Breast epithelium (tissue), 4 donors: ENCODE measurements at regions not wholly inside any gene's neighbourhood (a gene's known extent, or its start where the extent isn't known, plus 50 kb on each side); places are given as distances from the start of the nearest gene placed in this dataset.

Experiments
- DNase-seq, 2 donors: peaks; one replicate each; pipeline ENCODE4 v3.0.0-alpha.2; 2019; ENCODE audit warnings: low spot score in 2 of 2
- H3K27ac ChIP-seq, 2 donors: fragments of 200-600 bp; sonication (generic) in 1 of 2; one replicate each; pipeline ENCODE4 v1.5.1; 2016 to 2019; ENCODE audit warnings: mild to moderate bottlenecking in 1 of 2
- H3K27me3 ChIP-seq, 2 donors: fragments of 200-600 bp; sonication (generic) in 1 of 2; one replicate each; pipeline versions ENCODE4 v1.5.1 to v1.6.0; 2017 to 2019; ENCODE audit warnings: control low read depth in 1 of 2, mild to moderate bottlenecking in 1 of 2
- H3K36me3 ChIP-seq: fragments of 200-600 bp; one replicate; pipeline ENCODE4 v1.5.1; 2019
- H3K4me1 ChIP-seq, 2 donors: fragments of 200-600 bp; sonication (generic); one replicate each; pipeline ENCODE4 v1.5.1; 2016 to 2019; ENCODE audit warnings: control low read depth in 1 of 2
- H3K4me3 ChIP-seq, 3 donors: fragments of 200-600 bp; sonication (generic); 1 replicate in 2 of 3; 2 replicates in 1 of 3; pipeline ENCODE4 v1.5.1; 2016 to 2019; ENCODE audit warnings: mild to moderate bottlenecking in 3 of 3, moderate library complexity in 2 of 3
- H3K9me3 ChIP-seq, 2 donors: fragments of 200-600 bp; sonication (generic) in 1 of 2; one replicate each; pipeline ENCODE4 v1.5.1; 2016 to 2019; ENCODE audit warnings: control low read depth in 1 of 2
- POLR2A ChIP-seq: fragments of 450-650 bp; IDR thresholded peaks from one replicate; pipeline ENCODE4 v1.6.1; 2016; ENCODE audit warnings: antibody characterized with exemption, mild to moderate bottlenecking, moderate library complexity
- POLR2AphosphoS5 ChIP-seq, 3 donors: sonication (generic); formaldehyde crosslinking; IDR thresholded peaks; one replicate each; pipeline ENCODE4 v1.6.1; 2017; ENCODE audit warnings: antibody characterized with exemption in 3 of 3
- intact Hi-C: fragments of 100-400 bp; cut with DNase I; formaldehyde crosslinking; loops from one replicate; pipeline ENCODE4 v1.15.1; 2023; ENCODE audit warnings: low total_unique reads
- TF ChIP-seq, protein P1 (sequence below), 3 donors: fragments of 450-650 bp; IDR thresholded peaks; one replicate each; pipeline ENCODE4 v1.5.1; 2016 to 2017; ENCODE audit warnings: antibody characterized with exemption in 3 of 3, mild to moderate bottlenecking in 3 of 3, moderate library complexity in 3 of 3

GRCh38 chr4:110998320-110998719, 375.4 kb upstream of the PITX2 start:
- Histone ChIP-seq H3K36me3 (no peaks in the 10 kb centered on the region), H3K4me3 (no peak overlapping the region), H3K27ac (no peak overlapping the region), H3K4me1 (no peaks in the 10 kb centered on the region), H3K27me3 (no peaks in the 10 kb centered on the region), H3K9me3 (no peaks in the 10 kb centered on the region)
- intact Hi-C loops = no loop called here
- TF ChIP-seq POLR2AphosphoS5 (IDR thresholded peaks at IDR 0.05) (no peak), POLR2A (no peak)
- TF ChIP-seq, protein P1, sequence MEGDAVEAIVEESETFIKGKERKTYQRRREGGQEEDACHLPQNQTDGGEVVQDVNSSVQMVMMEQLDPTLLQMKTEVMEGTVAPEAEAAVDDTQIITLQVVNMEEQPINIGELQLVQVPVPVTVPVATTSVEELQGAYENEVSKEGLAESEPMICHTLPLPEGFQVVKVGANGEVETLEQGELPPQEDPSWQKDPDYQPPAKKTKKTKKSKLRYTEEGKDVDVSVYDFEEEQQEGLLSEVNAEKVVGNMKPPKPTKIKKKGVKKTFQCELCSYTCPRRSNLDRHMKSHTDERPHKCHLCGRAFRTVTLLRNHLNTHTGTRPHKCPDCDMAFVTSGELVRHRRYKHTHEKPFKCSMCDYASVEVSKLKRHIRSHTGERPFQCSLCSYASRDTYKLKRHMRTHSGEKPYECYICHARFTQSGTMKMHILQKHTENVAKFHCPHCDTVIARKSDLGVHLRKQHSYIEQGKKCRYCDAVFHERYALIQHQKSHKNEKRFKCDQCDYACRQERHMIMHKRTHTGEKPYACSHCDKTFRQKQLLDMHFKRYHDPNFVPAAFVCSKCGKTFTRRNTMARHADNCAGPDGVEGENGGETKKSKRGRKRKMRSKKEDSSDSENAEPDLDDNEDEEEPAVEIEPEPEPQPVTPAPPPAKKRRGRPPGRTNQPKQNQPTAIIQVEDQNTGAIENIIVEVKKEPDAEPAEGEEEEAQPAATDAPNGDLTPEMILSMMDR (IDR thresholded peaks at IDR 0.05) = no peak
- DNase-seq = no peak

DNA sequence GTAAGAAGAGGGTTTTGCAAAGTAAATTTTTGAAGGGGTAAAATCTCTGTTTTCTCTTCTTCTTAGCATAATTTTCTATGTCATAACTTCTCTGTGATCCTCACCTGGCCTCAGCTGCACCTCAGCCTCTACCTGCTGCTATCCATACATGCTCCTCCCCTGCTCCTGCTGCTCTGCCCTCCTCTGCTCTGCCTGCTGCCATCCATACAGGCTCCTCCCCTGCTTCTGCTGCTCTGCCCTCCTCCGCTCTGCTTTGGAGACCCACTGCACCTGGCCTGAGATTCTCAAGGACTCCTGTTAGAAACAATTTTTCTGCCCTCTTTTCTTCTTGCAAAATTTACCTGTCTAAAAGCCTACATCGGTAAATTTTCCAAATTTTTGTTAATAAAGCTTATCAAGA, 388.6 kb upstream of the PITX2 start:
- no peak for DNase-seq
- intact Hi-C loops = no loop called here
- no peaks in the 10 kb centered on the region for H3K9me3 ChIP-seq
- H3K4me3 ChIP-seq = no peak overlapping the region
- TF ChIP-seq, protein P1 (IDR thresholded peaks at IDR 0.05) = no peak
- TF ChIP-seq POLR2AphosphoS5 (IDR thresholded peaks at IDR 0.05) (no peak), POLR2A (no peak)
- H3K4me1 ChIP-seq = no peaks in the 10 kb centered on the region
- no peaks in the 10 kb centered on the region for H3K27me3 ChIP-seq
- H3K27ac ChIP-seq = no peak overlapping the region
- no peaks in the 10 kb centered on the region for H3K36me3 ChIP-seq

DNA sequence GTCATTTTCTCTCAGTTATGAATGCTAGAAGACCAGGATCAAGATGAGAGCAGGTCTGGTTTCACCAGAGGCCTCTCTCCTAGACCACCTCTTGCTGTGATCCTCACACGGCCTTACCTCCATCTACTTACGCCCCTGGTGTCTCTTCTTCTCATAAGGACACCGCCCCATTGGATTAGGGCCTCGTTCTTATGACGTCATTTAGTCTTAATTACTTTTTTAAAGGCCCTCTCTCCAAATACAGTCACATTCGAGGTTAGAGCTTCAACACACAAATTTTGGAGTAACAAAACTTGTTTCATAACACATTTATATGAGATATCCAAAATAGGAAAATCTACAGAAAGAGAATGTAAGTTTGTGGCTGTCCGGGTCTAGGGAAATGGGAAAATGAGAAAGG, 391.0 kb upstream of the PITX2 start:
- Histone ChIP-seq H3K27me3 (no peaks in the 10 kb centered on the region), H3K4me3 (no peak overlapping the region), H3K4me1 (no peaks in the 10 kb centered on the region), H3K36me3 (no peaks in the 10 kb centered on the region), H3K27ac (no peak overlapping the region), H3K9me3 (no peaks in the 10 kb centered on the region)
- no peak for DNase-seq
- intact Hi-C loops = no loop called here
- TF ChIP-seq POLR2AphosphoS5 (IDR thresholded peaks at IDR 0.05) (no peak), POLR2A (no peak)
- TF ChIP-seq, protein P1 (IDR thresholded peaks at IDR 0.05) = no peak

DNA sequence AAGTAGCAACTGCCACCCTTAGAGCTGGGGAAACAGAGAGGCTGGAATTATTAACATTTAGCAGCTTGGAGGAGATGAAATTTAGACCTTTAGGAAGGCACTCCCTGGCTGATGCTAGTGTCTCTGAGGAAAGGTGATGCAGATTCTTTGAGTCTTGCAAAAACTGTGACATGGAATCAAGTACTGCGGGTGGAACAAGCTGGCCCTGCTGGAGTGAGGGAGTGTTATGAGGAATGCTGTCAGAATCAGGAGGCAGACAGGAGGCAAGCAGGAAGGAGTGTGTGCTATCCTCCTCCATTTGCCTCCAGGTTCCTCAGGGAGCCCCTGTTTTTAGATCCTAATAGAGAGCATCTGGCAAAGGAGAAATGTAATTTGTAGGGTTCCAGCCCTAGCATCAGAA, 391.7 kb upstream of the PITX2 start:
- Histone ChIP-seq H3K36me3 (no peaks in the 10 kb centered on the region), H3K27me3 (no peaks in the 10 kb centered on the region), H3K9me3 (no peaks in the 10 kb centered on the region), H3K4me1 (no peaks in the 10 kb centered on the region), H3K27ac (no peak overlapping the region), H3K4me3 (no peak overlapping the region)
- intact Hi-C loops = no loop called here
- DNase-seq = no peak
- no peak for TF ChIP-seq POLR2A
- TF ChIP-seq, protein P1 (IDR thresholded peaks at IDR 0.05) = no peak
- TF ChIP-seq POLR2AphosphoS5 (IDR thresholded peaks at IDR 0.05) = no peak

- Histone ChIP-seq H3K27me3 (no peaks in the 10 kb centered on the region), H3K9me3 (no peaks in the 10 kb centered on the region), H3K4me3 (no peak overlapping the region), H3K36me3 (no peaks in the 10 kb centered on the region), H3K4me1 (no peaks in the 10 kb centered on the region), H3K27ac (no peak overlapping the region)
- intact Hi-C loops = no loop called here
- TF ChIP-seq POLR2A = no peak
- TF ChIP-seq POLR2AphosphoS5 (IDR thresholded peaks at IDR 0.05) = no peak
- TF ChIP-seq, protein P1 (IDR thresholded peaks at IDR 0.05) = no peak
- DNase-seq = no peak
Measured at GRCh38 chr4:111016416-111016815, 393.5 kb upstream of the PITX2 start.
